ENCODE measurements at regions not wholly inside any gene's neighbourhood (a gene's known extent, or its start where the extent isn't known, plus 50 kb on each side); places are given as distances from the start of the nearest gene placed in this dataset.

GRCh38 chr12:19692566-19692965, 253.3 kb downstream of the AEBP2 start:
- Histone ChIP-seq H3K4me3 (ENCODE audit: low read length) (no peak overlapping the region), H3K9me3 (ENCODE audit: control insufficient read depth, low read length) (no peaks in the 10 kb centered on the region), H3K27me3 (replicated peaks; ENCODE audit: control insufficient read depth, insufficient read depth, low read length) (no peaks in the 10 kb centered on the region), H3K4me1 (ENCODE audit: control insufficient read depth, insufficient read depth, low read length) (peaks cover 16% of the 10 kb centered on the region), H3K9ac (ENCODE audit: low read length) (no peak overlapping the region), H3K36me3 (ENCODE audit: control insufficient read depth, insufficient read depth, low read length, severe bottlenecking) (no peaks in the 10 kb centered on the region)
- no peak for DNase-seq (ENCODE audit: low read depth)

- Histone ChIP-seq H3K4me1 (ENCODE audit: control insufficient read depth, insufficient read depth, low read length) (peaks cover 16% of the 10 kb centered on the region), H3K9me3 (ENCODE audit: control insufficient read depth, low read length) (no peaks in the 10 kb centered on the region), H3K36me3 (ENCODE audit: control insufficient read depth, insufficient read depth, low read length, severe bottlenecking) (no peaks in the 10 kb centered on the region), H3K27me3 (replicated peaks; ENCODE audit: control insufficient read depth, insufficient read depth, low read length) (no peaks in the 10 kb centered on the region), H3K9ac (ENCODE audit: low read length) (no peak overlapping the region), H3K4me3 (ENCODE audit: low read length) (peak overlapping the region; percentile 13)
- peak; percentile 30 for DNase-seq (ENCODE audit: low read depth)
Observed at GRCh38 chr12:19694627-19695026, 255.3 kb downstream of the AEBP2 start.

DNA sequence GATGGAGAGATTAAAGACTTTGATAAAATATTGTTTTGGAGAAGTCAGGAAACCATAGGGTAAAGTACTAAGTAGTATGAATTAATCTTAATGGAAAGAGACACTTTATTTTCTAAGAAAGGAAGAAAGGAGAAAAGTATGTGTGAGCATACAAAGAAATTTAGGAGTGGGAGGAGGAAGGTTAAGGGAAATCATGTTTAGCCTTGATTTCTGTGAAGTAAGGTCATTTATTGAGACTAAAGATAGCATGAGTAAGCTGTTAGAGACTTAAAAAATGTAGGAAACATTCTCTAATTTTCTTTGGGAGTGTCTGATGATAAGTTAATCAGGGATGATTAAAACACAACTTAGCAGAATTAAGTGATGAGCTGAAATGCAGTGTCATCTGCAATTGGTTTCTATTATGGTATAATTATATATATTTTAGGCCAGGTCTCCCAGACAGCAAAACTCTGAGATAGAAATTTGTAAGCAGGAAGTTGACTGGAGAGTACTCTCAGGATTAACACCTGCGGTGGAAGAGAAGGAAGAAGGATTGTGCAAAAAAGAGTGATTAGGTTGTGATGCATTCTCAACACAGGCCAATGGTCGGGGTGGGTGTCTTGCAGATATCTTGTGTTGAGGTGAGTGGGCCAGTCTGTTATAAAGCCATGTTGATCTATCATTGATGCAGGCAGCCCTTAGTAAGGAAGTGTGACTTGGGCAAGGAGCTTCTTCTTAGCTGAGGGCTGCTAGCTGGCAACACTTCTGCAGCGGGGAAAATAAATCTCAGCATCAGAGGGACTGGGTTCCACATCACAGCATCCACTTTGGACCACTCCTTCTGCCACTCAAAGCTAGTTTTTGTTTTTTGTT, 256.2 kb downstream of the AEBP2 start:
- no peaks in the 10 kb centered on the region for H3K9me3 ChIP-seq (ENCODE audit: control insufficient read depth, low read length)
- no peaks in the 10 kb centered on the region for H3K36me3 ChIP-seq (ENCODE audit: control insufficient read depth, insufficient read depth, low read length, severe bottlenecking)
- no peak overlapping the region for H3K9ac ChIP-seq (ENCODE audit: low read length)
- peaks cover 16% of the 10 kb centered on the region for H3K4me1 ChIP-seq (ENCODE audit: control insufficient read depth, insufficient read depth, low read length)
- peak overlapping the region; percentile 13 for H3K4me3 ChIP-seq (ENCODE audit: low read length)
- no peaks in the 10 kb centered on the region for H3K27me3 ChIP-seq (replicated peaks; ENCODE audit: control insufficient read depth, insufficient read depth, low read length)
- no peak for DNase-seq (ENCODE audit: low read depth)

DNA sequence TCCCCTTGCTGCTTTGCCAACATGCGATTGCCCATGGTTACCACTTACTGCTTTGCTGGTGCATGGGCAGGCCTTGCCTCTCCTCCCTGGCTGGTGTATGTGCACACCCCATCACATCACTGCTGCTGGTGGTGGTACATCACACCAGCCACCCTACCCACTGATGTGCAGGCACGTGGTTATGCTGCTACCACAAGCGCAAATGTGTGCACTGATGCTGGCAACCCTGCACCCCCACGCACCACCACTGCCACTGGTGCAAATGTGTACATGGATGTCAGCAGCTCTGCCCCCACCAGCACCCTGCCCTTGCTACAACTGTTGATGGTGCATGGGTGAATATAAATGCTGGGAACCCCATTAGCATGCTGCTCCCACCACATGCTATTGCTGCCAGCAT, 261.7 kb downstream of the AEBP2 start:
- no peak overlapping the region for H3K4me3 ChIP-seq (ENCODE audit: low read length)
- H3K36me3 ChIP-seq (ENCODE audit: control insufficient read depth, insufficient read depth, low read length, severe bottlenecking), result no peaks in the 10 kb centered on the region
- no peaks in the 10 kb centered on the region for H3K27me3 ChIP-seq (replicated peaks; ENCODE audit: control insufficient read depth, insufficient read depth, low read length)
- no peaks in the 10 kb centered on the region for H3K4me1 ChIP-seq (ENCODE audit: control insufficient read depth, insufficient read depth, low read length)
- H3K9ac ChIP-seq (ENCODE audit: low read length), result no peak overlapping the region
- H3K9me3 ChIP-seq (ENCODE audit: control insufficient read depth, low read length), result peaks cover 32% of the 10 kb centered on the region
- no peak for DNase-seq (ENCODE audit: low read depth)

GRCh38 chr12:19704966-19705365, 265.7 kb downstream of the AEBP2 start:
- no peaks in the 10 kb centered on the region for H3K27me3 ChIP-seq (replicated peaks; ENCODE audit: control insufficient read depth, insufficient read depth, low read length)
- no peak for DNase-seq (ENCODE audit: low read depth)

DNA sequence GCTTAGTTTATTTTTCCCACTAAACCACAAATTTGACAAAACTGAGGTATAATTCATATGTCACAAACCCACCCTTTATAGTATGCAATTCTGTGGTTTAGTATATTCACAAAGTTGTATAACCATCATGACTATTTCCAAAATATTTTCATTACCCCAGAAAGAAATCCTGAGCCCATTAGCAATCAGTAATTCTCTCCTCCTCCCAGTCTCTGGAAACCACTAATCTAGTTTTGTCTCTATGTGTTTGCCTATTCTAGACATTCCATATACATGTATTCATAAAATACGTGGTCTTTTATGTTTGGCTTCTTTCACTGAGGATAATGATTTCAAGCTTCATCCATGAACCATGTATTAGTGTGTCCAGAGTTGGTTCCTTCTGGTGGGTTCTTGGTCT, 267.6 kb downstream of the AEBP2 start:
- no peak for DNase-seq (ENCODE audit: low read depth)
- no peaks in the 10 kb centered on the region for H3K27me3 ChIP-seq (replicated peaks; ENCODE audit: control insufficient read depth, insufficient read depth, low read length)
- H3K9ac ChIP-seq (ENCODE audit: low read length), result no peak overlapping the region
- peaks cover 49% of the 10 kb centered on the region for H3K9me3 ChIP-seq (ENCODE audit: control insufficient read depth, low read length)
- peak overlapping the region; percentile 21 for H3K4me3 ChIP-seq (ENCODE audit: low read length)
- H3K4me1 ChIP-seq (ENCODE audit: control insufficient read depth, insufficient read depth, low read length), result peaks cover 18% of the 10 kb centered on the region
- H3K36me3 ChIP-seq (ENCODE audit: control insufficient read depth, insufficient read depth, low read length, severe bottlenecking), result no peaks in the 10 kb centered on the region

More at GRCh38 chr12:19704966-19705365, 265.7 kb downstream of the AEBP2 start:
- H3K4me1 ChIP-seq (ENCODE audit: control insufficient read depth, insufficient read depth, low read length), result peaks cover 3% of the 10 kb centered on the region
- no peak overlapping the region for H3K4me3 ChIP-seq (ENCODE audit: low read length)
- peaks cover 50% of the 10 kb centered on the region for H3K9me3 ChIP-seq (ENCODE audit: control insufficient read depth, low read length)
- no peaks in the 10 kb centered on the region for H3K36me3 ChIP-seq (ENCODE audit: control insufficient read depth, insufficient read depth, low read length, severe bottlenecking)
- H3K9ac ChIP-seq (ENCODE audit: low read length), result no peak overlapping the region

DNA sequence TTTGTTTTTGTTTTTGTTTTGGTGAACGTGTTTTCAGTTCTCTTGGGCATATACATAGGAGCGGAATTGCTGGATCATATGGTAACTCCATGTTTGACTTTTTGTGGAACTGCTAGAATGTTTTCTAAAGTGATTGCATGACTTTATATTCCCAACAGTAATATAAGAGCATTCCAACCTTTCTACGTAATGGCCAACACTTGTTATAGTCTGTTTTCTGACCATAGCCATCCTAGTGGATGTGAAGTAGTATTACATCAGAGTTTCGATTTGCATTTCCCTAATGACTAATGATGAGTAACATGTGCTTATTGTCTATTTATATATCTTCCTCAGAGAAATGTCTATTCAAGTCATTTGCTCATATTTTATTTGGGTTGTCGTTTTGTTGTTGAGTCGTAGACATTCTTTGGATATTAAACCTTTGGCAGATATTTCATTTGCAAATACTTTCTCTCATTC, 268.7 kb downstream of the AEBP2 start:
- Histone ChIP-seq H3K9ac (ENCODE audit: low read length) (no peak overlapping the region), H3K9me3 (ENCODE audit: control insufficient read depth, low read length) (peaks cover 39% of the 10 kb centered on the region), H3K4me3 (ENCODE audit: low read length) (no peak overlapping the region), H3K4me1 (ENCODE audit: control insufficient read depth, insufficient read depth, low read length) (peaks cover 28% of the 10 kb centered on the region), H3K27me3 (replicated peaks; ENCODE audit: control insufficient read depth, insufficient read depth, low read length) (no peaks in the 10 kb centered on the region), H3K36me3 (ENCODE audit: control insufficient read depth, insufficient read depth, low read length, severe bottlenecking) (no peaks in the 10 kb centered on the region)
- DNase-seq (ENCODE audit: low read depth), result peak; percentile 9

DNA sequence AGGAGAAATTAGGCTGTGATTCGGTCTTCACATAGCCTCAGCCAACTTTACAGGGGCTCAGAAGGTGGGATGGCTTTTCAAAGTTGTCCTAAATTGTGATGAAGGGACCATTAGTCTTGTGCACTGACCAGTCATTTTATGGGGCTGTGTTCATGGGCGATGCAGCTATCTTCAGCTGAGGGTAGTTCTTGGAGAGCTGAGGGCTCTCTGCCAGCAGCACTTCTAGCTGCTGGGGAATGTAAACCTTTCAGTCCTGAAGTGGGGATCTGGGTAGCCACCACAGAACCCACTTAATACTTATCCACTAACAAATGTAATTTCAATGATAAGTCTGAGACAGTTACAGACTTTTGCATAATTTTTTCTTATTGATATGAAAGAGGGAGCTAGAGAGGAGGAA, 270.6 kb downstream of the AEBP2 start:
- no peak for DNase-seq (ENCODE audit: low read depth)
- no peak overlapping the region for H3K9ac ChIP-seq (ENCODE audit: low read length)
- peaks cover 27% of the 10 kb centered on the region for H3K9me3 ChIP-seq (ENCODE audit: control insufficient read depth, low read length)
- H3K36me3 ChIP-seq (ENCODE audit: control insufficient read depth, insufficient read depth, low read length, severe bottlenecking), result no peaks in the 10 kb centered on the region
- peaks cover 28% of the 10 kb centered on the region for H3K4me1 ChIP-seq (ENCODE audit: control insufficient read depth, insufficient read depth, low read length)
- no peaks in the 10 kb centered on the region for H3K27me3 ChIP-seq (replicated peaks; ENCODE audit: control insufficient read depth, insufficient read depth, low read length)
- no peak overlapping the region for H3K4me3 ChIP-seq (ENCODE audit: low read length)

GRCh38 chr12:19710811-19711793, 271.8 kb downstream of the AEBP2 start:
- peaks cover 17% of the 10 kb centered on the region for H3K9me3 ChIP-seq (ENCODE audit: control insufficient read depth, low read length)
- H3K4me1 ChIP-seq (ENCODE audit: control insufficient read depth, insufficient read depth, low read length), result peaks cover 28% of the 10 kb centered on the region
- no peaks in the 10 kb centered on the region for H3K27me3 ChIP-seq (replicated peaks; ENCODE audit: control insufficient read depth, insufficient read depth, low read length)
- H3K9ac ChIP-seq (ENCODE audit: low read length), result peak overlapping the region; percentile 65
- no peak for DNase-seq (ENCODE audit: low read depth)
- no peaks in the 10 kb centered on the region for H3K36me3 ChIP-seq (ENCODE audit: control insufficient read depth, insufficient read depth, low read length, severe bottlenecking)
- peak overlapping the region; percentile 25 for H3K4me3 ChIP-seq (ENCODE audit: low read length)

DNA sequence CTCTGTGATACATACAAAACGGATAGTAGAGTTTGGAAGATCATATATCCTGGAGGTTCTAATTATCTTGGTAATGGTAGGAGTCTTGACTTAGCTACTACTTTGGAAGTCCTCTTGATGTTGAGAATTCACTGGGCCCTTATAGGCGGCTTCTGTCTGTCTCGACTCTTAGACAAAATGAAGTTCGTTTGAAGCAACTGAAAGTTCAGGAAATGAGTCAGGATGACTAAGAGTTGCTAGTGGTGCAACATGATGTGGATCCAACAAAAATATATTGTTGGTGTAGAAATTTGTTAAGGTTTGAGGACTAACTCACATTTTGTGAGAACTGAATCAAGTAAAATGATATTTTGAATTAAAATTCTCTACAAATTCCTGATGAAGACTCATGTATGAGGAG, 272.7 kb downstream of the AEBP2 start:
- H3K36me3 ChIP-seq (ENCODE audit: control insufficient read depth, insufficient read depth, low read length, severe bottlenecking), result no peaks in the 10 kb centered on the region
- H3K9ac ChIP-seq (ENCODE audit: low read length), result peak overlapping the region; percentile 48
- peak overlapping the region; percentile 25 for H3K4me3 ChIP-seq (ENCODE audit: low read length)
- H3K27me3 ChIP-seq (replicated peaks; ENCODE audit: control insufficient read depth, insufficient read depth, low read length), result no peaks in the 10 kb centered on the region
- H3K9me3 ChIP-seq (ENCODE audit: control insufficient read depth, low read length), result peaks cover 8% of the 10 kb centered on the region
- peaks cover 28% of the 10 kb centered on the region for H3K4me1 ChIP-seq (ENCODE audit: control insufficient read depth, insufficient read depth, low read length)
- peak; percentile 76 for DNase-seq (ENCODE audit: low read depth)

DNA sequence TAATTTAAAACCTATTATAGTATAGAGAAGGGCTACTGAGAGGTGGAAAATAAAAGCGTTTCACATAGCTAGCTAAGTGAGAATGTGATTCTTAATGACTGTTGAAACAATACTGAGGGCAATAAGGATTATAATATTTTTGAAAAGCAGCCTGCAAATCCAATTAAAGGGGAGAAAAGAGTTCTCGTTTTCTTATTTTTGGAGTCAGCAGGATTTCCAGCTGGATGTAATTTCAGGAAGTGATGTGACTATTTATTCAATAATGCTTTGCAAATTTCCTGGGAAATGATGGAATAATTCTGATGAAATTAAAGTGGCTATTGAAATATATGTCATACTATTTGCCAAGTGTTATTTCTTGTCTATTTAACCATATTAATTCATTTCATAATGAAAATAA, 279.1 kb downstream of the AEBP2 start:
- Histone ChIP-seq H3K4me1 (ENCODE audit: control insufficient read depth, insufficient read depth, low read length) (no peaks in the 10 kb centered on the region), H3K27me3 (replicated peaks; ENCODE audit: control insufficient read depth, insufficient read depth, low read length) (no peaks in the 10 kb centered on the region), H3K36me3 (ENCODE audit: control insufficient read depth, insufficient read depth, low read length, severe bottlenecking) (no peaks in the 10 kb centered on the region), H3K4me3 (ENCODE audit: low read length) (no peak overlapping the region), H3K9me3 (ENCODE audit: control insufficient read depth, low read length) (no peaks in the 10 kb centered on the region), H3K9ac (ENCODE audit: low read length) (no peak overlapping the region)
- DNase-seq (ENCODE audit: low read depth), result no peak
